ENCODE measurements at regions not wholly inside any gene's neighbourhood (a gene's known extent, or its start where the extent isn't known, plus 50 kb on each side); places are given as distances from the start of the nearest gene placed in this dataset.
"Not testable (repeated sequence)": the region's sequence is repeated elsewhere in the genome, so short reads cannot be mapped to it uniquely, and the experiment has no call there.

DNA sequence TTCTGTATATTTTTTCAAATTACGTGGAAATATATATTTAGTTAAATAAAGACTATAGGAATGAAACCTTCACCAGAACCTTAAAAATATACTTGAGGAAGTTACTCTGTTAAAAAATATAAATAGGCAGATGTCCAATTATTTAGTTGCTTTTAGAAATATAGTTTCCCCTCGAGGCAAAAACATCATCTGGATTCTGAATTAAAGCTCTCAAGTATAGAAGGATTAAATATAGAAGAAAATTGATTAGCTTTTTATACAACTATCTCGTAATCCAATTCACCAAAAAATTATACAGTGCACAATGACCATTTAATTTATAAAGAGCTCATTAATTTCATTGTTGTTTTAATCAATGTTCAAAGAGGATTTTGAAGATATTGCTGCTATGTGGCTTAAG lies 601.4 kb downstream of the GABRG2 start:
- Mint-ChIP-seq H3K27ac (no peak overlapping the region), H3K4me1 (ENCODE audit: unreplicated experiment) (peaks cover 3% of the 10 kb centered on the region), H3K36me3 (no peaks in the 10 kb centered on the region), H3K27me3 (no peaks in the 10 kb centered on the region), H3K9me3 (no peaks in the 10 kb centered on the region), H3K4me3 (no peak overlapping the region)
- TF ChIP-seq, protein P1, sequence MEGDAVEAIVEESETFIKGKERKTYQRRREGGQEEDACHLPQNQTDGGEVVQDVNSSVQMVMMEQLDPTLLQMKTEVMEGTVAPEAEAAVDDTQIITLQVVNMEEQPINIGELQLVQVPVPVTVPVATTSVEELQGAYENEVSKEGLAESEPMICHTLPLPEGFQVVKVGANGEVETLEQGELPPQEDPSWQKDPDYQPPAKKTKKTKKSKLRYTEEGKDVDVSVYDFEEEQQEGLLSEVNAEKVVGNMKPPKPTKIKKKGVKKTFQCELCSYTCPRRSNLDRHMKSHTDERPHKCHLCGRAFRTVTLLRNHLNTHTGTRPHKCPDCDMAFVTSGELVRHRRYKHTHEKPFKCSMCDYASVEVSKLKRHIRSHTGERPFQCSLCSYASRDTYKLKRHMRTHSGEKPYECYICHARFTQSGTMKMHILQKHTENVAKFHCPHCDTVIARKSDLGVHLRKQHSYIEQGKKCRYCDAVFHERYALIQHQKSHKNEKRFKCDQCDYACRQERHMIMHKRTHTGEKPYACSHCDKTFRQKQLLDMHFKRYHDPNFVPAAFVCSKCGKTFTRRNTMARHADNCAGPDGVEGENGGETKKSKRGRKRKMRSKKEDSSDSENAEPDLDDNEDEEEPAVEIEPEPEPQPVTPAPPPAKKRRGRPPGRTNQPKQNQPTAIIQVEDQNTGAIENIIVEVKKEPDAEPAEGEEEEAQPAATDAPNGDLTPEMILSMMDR (conservative IDR thresholded peaks at IDR 0.05): no peak
- DNase-seq (ENCODE audit: extremely low spot score, unreplicated experiment): no peak

DNA sequence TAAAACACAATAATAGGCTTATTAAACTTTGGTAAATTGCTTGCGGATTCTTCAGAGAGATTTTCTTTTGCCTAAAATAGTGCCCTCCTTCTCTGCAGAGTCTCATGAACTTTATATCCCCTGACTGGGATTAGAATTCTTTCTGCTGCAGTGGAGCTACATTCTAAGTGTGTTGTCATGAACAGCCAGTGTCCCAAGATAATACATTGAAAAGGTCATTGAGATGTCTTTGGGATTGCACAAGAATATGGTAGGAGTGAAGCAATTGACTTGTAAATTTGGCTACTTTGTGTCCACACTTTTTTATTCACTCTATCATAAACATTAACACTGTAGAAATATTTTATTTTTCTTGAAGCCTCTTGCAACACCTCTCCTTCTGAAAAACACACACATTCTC lies 604.5 kb downstream of the GABRG2 start:
- no peaks in the 10 kb centered on the region for H3K27me3 Mint-ChIP-seq
- TF ChIP-seq, protein P1 (conservative IDR thresholded peaks at IDR 0.05): no peak
- no peak overlapping the region for H3K4me3 Mint-ChIP-seq

DNA sequence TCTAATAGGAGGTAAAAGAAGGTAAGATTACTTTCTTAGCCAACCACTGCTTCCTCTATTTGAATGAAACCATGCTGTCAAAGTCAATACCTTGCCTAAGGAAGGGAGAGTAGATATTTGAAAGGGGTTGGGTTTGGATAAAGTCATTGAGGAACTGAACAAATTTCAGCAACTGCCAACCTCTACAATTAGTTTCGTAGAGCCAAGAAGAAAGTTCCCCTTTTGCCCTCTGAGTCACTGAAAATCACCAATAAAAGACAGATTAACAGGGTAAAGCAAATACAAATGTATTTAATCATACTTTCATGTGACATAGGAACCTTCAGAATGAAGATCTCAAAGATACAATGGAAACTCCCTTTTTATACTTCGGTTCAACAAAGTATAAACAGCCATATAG lies 615.7 kb downstream of the GABRG2 start:
- Mint-ChIP-seq H3K4me1 (ENCODE audit: unreplicated experiment) (no peaks in the 10 kb centered on the region), H3K9me3 (no peaks in the 10 kb centered on the region), H3K36me3 (no peaks in the 10 kb centered on the region), H3K27me3 (no peaks in the 10 kb centered on the region), H3K4me3 (no peak overlapping the region), H3K27ac (peak overlapping the region; percentile 22)
- TF ChIP-seq, protein P1 (conservative IDR thresholded peaks at IDR 0.05): no peak
- DNase-seq (ENCODE audit: extremely low spot score, unreplicated experiment): no peak

More for the DNA sequence above, 604.5 kb downstream of the GABRG2 start:
- no peaks in the 10 kb centered on the region for H3K9me3 Mint-ChIP-seq
- no peak overlapping the region for H3K27ac Mint-ChIP-seq
- H3K36me3 Mint-ChIP-seq: no peaks in the 10 kb centered on the region
- no peak for DNase-seq (ENCODE audit: extremely low spot score, unreplicated experiment)
- H3K4me1 Mint-ChIP-seq (ENCODE audit: unreplicated experiment): peaks cover 3% of the 10 kb centered on the region

DNA sequence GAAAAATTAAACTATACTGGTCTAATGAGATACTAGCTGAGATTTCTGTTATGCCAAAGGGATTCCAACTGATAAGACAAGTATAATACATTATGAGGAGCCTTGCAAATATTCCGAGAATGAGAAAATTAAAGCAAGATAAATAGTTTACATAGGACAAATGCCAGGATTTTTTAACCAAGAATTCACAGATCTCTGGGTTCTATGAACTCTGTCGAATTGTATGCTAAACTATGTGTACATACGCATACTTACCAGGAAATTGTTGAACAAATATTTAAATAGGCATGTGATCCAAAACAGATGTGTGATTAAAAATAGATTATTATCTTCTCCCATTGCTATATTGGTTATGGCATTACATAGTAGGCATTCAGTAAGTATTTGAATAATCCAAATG lies 616.6 kb downstream of the GABRG2 start:
- Mint-ChIP-seq H3K36me3 (no peaks in the 10 kb centered on the region), H3K27ac (no peak overlapping the region), H3K4me1 (ENCODE audit: unreplicated experiment) (no peaks in the 10 kb centered on the region), H3K4me3 (no peak overlapping the region), H3K27me3 (no peaks in the 10 kb centered on the region), H3K9me3 (no peaks in the 10 kb centered on the region)
- DNase-seq (ENCODE audit: extremely low spot score, unreplicated experiment): no peak
- TF ChIP-seq, protein P1 (conservative IDR thresholded peaks at IDR 0.05): no peak

DNA sequence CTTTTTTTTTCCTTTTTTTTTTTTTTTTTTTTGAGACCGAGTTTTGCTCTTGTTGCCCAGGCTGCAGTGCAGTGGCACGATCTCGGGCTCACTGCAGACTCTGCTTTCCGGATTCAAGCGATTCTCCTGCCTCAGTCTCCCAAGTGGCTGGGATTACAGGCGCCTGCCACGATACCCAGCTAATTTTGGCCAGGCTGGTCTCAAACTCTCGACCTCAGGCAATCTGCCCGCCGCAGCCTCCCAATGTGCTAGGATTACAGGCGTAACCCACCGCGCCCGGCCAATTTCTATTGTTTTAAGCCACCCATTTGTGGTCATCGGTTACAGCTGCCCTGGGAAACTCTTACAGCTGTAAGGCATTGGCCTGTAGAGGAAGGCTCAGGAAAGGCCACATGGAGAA lies 617.7 kb downstream of the GABRG2 start:
- no peaks in the 10 kb centered on the region for H3K27me3 Mint-ChIP-seq
- H3K27ac Mint-ChIP-seq: no peak overlapping the region
- H3K36me3 Mint-ChIP-seq: no peaks in the 10 kb centered on the region
- H3K4me1 Mint-ChIP-seq (ENCODE audit: unreplicated experiment): no peaks in the 10 kb centered on the region
- no peaks in the 10 kb centered on the region for H3K9me3 Mint-ChIP-seq
- DNase-seq (ENCODE audit: extremely low spot score, unreplicated experiment): no peak
- TF ChIP-seq, protein P1 (conservative IDR thresholded peaks at IDR 0.05): no peak
- H3K4me3 Mint-ChIP-seq: no peak overlapping the region

DNA sequence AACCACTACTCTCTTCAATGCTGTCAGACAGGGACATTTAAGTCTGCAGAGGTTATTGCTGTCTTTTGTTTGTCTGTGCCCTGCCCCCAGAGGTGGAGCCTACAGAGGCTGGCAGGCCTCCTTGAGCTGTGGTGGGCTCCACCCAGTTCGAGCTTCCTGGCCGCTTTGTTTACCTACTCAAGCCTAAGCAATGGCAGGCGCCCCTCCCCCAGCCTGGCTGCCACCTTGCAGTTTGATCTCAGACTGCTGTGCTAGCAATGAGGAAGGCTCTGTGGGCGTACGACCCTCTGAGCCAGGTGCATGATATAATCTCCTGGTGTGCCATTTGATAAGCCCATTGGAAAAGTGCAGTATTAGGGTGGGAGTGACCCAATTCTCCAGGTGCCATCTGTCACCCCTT lies 628.7 kb downstream of the GABRG2 start:
- DNase-seq (ENCODE audit: extremely low spot score, unreplicated experiment); H3K9me3 Mint-ChIP-seq; H3K36me3 Mint-ChIP-seq; H3K27me3 Mint-ChIP-seq; H3K4me3 Mint-ChIP-seq; H3K27ac Mint-ChIP-seq; H3K4me1 Mint-ChIP-seq (ENCODE audit: unreplicated experiment): not testable (repeated sequence)

All from type B pancreatic cell (in vitro differentiated cells).